ENCODE measurements at regions not wholly inside any gene's neighbourhood (a gene's known extent, or its start where the extent isn't known, plus 50 kb on each side); places are given as distances from the start of the nearest gene placed in this dataset.
"Not testable (repeated sequence)": the region's sequence is repeated elsewhere in the genome, so short reads cannot be mapped to it uniquely, and the experiment has no call there.

GRCh38 chr3:127085576-127085975 lies 102.7 kb downstream of the PLXNA1 start:
- DNase-seq (ENCODE audit: low spot score), result no peak
- in situ Hi-C loops (cut with MboI; ENCODE audit: low pct_unique_long_range_greater_than_20kb, low sequenced_read_pairs, unreplicated experiment), result no loop called here
- TF ChIP-seq, protein P1, sequence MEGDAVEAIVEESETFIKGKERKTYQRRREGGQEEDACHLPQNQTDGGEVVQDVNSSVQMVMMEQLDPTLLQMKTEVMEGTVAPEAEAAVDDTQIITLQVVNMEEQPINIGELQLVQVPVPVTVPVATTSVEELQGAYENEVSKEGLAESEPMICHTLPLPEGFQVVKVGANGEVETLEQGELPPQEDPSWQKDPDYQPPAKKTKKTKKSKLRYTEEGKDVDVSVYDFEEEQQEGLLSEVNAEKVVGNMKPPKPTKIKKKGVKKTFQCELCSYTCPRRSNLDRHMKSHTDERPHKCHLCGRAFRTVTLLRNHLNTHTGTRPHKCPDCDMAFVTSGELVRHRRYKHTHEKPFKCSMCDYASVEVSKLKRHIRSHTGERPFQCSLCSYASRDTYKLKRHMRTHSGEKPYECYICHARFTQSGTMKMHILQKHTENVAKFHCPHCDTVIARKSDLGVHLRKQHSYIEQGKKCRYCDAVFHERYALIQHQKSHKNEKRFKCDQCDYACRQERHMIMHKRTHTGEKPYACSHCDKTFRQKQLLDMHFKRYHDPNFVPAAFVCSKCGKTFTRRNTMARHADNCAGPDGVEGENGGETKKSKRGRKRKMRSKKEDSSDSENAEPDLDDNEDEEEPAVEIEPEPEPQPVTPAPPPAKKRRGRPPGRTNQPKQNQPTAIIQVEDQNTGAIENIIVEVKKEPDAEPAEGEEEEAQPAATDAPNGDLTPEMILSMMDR (IDR thresholded peaks at IDR 0.05; ENCODE audit: extremely low read depth, insufficient read depth, missing control alignments), result no peak

DNA sequence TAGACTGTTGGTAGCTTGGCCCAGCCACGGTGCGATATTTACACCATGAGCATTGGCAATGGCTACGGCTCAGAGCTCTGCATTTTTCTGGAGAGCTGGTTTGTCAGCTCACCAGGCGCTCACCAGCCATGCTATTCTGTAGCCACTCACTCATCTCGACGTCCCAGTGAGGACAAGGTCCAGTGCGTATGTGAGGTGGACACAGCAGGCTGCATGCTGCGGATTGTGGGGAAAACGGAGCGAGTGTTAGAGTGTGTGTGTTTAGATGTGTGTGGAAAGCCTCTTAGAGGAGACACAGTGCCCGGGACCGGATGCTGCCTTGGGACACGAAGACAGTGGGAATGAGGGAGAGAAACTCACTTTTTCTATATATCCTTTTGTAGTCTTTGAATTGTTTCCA lies 103.7 kb downstream of the PLXNA1 start:
- DNase-seq (ENCODE audit: low spot score); in situ Hi-C loops (cut with MboI; ENCODE audit: low pct_unique_long_range_greater_than_20kb, low sequenced_read_pairs, unreplicated experiment): not testable (repeated sequence)

- no peak for DNase-seq (ENCODE audit: low spot score)
- TF ChIP-seq, protein P1 (IDR thresholded peaks at IDR 0.05; ENCODE audit: extremely low read depth, insufficient read depth, missing control alignments), result no peak
- in situ Hi-C loops (cut with MboI; ENCODE audit: low pct_unique_long_range_greater_than_20kb, low sequenced_read_pairs, unreplicated experiment), result no loop called here
These were observed 104.5 kb downstream of the PLXNA1 start for GRCh38 chr3:127087441-127087840.

GRCh38 chr3:127088511-127089351 lies 104.2 kb upstream of the PRR23E start:
- in situ Hi-C loops (cut with MboI; ENCODE audit: low pct_unique_long_range_greater_than_20kb, low sequenced_read_pairs, unreplicated experiment), result no loop called here
- DNase-seq (ENCODE audit: low spot score), result no peak
- TF ChIP-seq, protein P1 (IDR thresholded peaks at IDR 0.05; ENCODE audit: extremely low read depth, insufficient read depth, missing control alignments), result no peak

DNA sequence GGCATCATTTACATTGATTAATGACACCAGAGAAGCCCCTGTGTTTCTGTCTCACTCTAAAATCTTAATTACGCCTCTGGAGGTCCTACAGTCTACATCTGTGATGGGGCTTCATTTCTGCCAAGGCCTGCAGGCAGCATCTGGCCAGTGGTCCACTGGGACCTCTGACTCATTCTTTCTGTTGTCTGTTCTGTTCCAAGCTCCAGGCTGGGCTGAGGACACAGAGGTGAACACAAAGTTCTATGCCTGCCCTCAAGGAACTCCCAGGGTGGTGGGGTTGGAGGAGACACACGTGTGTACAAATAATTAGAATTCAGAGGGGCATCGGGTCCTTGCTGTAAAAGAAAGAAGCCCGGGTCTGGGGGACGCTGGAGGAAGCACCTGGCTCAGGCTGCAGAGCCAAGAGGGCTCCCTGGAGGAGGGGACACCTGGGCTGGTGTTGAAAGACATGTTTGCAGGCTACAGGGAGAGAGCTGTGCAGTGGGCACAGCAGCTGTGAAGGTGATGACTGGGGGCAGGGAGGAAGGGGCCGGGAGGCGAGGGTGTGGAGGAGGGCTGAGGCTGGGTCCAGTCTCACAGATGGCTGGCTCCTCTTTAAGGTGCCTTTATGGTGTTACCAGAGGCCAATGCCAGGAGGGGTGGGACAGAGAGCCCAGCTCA lies 103.3 kb upstream of the PRR23E start:
- in situ Hi-C loops (cut with MboI; ENCODE audit: low pct_unique_long_range_greater_than_20kb, low sequenced_read_pairs, unreplicated experiment), result no loop called here
- no peak for DNase-seq (ENCODE audit: low spot score)
- TF ChIP-seq, protein P1 (IDR thresholded peaks at IDR 0.05; ENCODE audit: extremely low read depth, insufficient read depth, missing control alignments), result no peak

- DNase-seq (ENCODE audit: low spot score), result no peak
- in situ Hi-C loops (cut with MboI; ENCODE audit: low pct_unique_long_range_greater_than_20kb, low sequenced_read_pairs, unreplicated experiment), result no loop called here
- TF ChIP-seq, protein P1 (IDR thresholded peaks at IDR 0.05; ENCODE audit: extremely low read depth, insufficient read depth, missing control alignments), result no peak
These were observed 102.4 kb upstream of the PRR23E start for GRCh38 chr3:127090218-127091160.

All from GM13977 (cell line).